Neuronal stem cell (in vitro differentiated cells): ENCODE measurements at regions not wholly inside any gene's neighbourhood (a gene's known extent, or its start where the extent isn't known, plus 50 kb on each side); places are given as distances from the start of the nearest gene placed in this dataset.
A peak's percentile ranks its signal among the peaks of the same experiment; 100 is the strongest.

ENCODE experiments used
- DNase-seq: peaks from one replicate; pipeline ENCODE4 v3.0.0-alpha.2; 2013; ENCODE audit warnings: low spot score
- H2AFZ ChIP-seq: one replicate; pipeline ENCODE4 v1.6.1; 2013; ENCODE audit warnings: mild to moderate bottlenecking, low read length, inconsistent platforms
- H2AK5ac ChIP-seq: 2 replicates; pipeline ENCODE4 v1.6.1; 2013; ENCODE audit warnings: low read depth, mild to moderate bottlenecking, inconsistent platforms, low read length, moderate library complexity, mixed read lengths
- H2BK120ac ChIP-seq: 2 replicates; pipeline ENCODE4 v1.6.1; 2013; ENCODE audit warnings: low read depth, mild to moderate bottlenecking, inconsistent platforms, low read length, moderate library complexity, mixed read lengths
- H2BK12ac ChIP-seq: one replicate; pipeline ENCODE4 v1.6.1; 2013; ENCODE audit warnings: low read length, inconsistent platforms
- H2BK15ac ChIP-seq: 2 replicates; pipeline ENCODE4 v1.6.1; 2013; ENCODE audit warnings: mild to moderate bottlenecking, low read length, inconsistent platforms, mixed read lengths
- H2BK5ac ChIP-seq: one replicate; pipeline ENCODE4 v1.6.1; 2013; ENCODE audit warnings: inconsistent platforms, mild to moderate bottlenecking, low read length, moderate library complexity
- H3K14ac ChIP-seq: one replicate; pipeline ENCODE4 v1.6.1; 2013; ENCODE audit warnings: low read length, inconsistent platforms
- H3K18ac ChIP-seq: 2 replicates; pipeline ENCODE4 v1.6.1; 2013; ENCODE audit warnings: low read length, inconsistent platforms
- H3K23ac ChIP-seq: 2 replicates; pipeline ENCODE4 v1.6.1; 2013; ENCODE audit warnings: low read depth, mild to moderate bottlenecking, mixed read lengths, low read length, inconsistent platforms; ENCODE audit not compliant: poor library complexity
- H3K27ac ChIP-seq: replicated peaks from 3 replicates; pipeline ENCODE4 v1.5.1; 2013; ENCODE audit warnings: low read length, inconsistent platforms
- H3K27me3 ChIP-seq, 3 experiments: 2 replicates each; pipeline ENCODE4 v1.6.1; 2013; ENCODE audit warnings: low read length in 3 of 3, mild to moderate bottlenecking in 2 of 3, inconsistent platforms in 1 of 3, low read depth in 1 of 3, mixed read lengths in 1 of 3, moderate library complexity in 1 of 3; ENCODE audit not compliant: control insufficient read depth in 3 of 3, insufficient read depth in 3 of 3
- H3K36me3 ChIP-seq, 2 donors: replicated peaks in 1 of 2; 2 replicates each; pipeline ENCODE4 v1.6.1; 2013; ENCODE audit warnings: low read length in 2 of 2; ENCODE audit not compliant: control insufficient read depth in 2 of 2, insufficient read depth in 2 of 2
- H3K4ac ChIP-seq: 2 replicates; pipeline ENCODE4 v1.6.1; 2013; ENCODE audit warnings: inconsistent platforms, mild to moderate bottlenecking, low read length, moderate library complexity
- H3K4me1 ChIP-seq, 2 donors: 1 replicate in 1 of 2; 2 replicates in 1 of 2; pipeline ENCODE4 v1.6.1; 2013; ENCODE audit warnings: low read length in 2 of 2, low read depth in 1 of 2; ENCODE audit not compliant: control insufficient read depth in 2 of 2, insufficient read depth in 1 of 2
- H3K4me2 ChIP-seq: one replicate; pipeline ENCODE4 v1.6.1; 2013; ENCODE audit warnings: mild to moderate bottlenecking, low read length, inconsistent platforms; ENCODE audit not compliant: insufficient read depth, poor library complexity, severe bottlenecking
- H3K4me3 ChIP-seq, 2 donors: 2 replicates each; pipeline ENCODE4 v1.5.1; 2013; ENCODE audit warnings: low read length in 2 of 2, mild to moderate bottlenecking in 2 of 2, inconsistent platforms in 1 of 2, moderate library complexity in 1 of 2
- H3K79me1 ChIP-seq: one replicate; pipeline ENCODE4 v1.6.1; 2013; ENCODE audit warnings: low read depth, mild to moderate bottlenecking, inconsistent platforms, low read length, moderate library complexity
- H3K9ac ChIP-seq: one replicate; pipeline ENCODE4 v1.6.1; 2013; ENCODE audit warnings: mild to moderate bottlenecking, low read depth, low read length, inconsistent platforms; ENCODE audit not compliant: poor library complexity
- H3K9me3 ChIP-seq, 2 donors: replicated peaks in 1 of 2; 2 replicates each; pipeline versions ENCODE3 to v1.6.1; 2013; ENCODE audit warnings: low read length in 2 of 2, mild to moderate bottlenecking in 2 of 2, inconsistent platforms in 1 of 2, low read depth in 1 of 2, mixed read lengths in 1 of 2, moderate library complexity in 1 of 2; ENCODE audit not compliant: control insufficient read depth in 2 of 2, insufficient read depth in 1 of 2
- H4K8ac ChIP-seq: one replicate; pipeline ENCODE4 v1.6.1; 2013; ENCODE audit warnings: low read depth, mild to moderate bottlenecking, inconsistent platforms, low read length, moderate library complexity
- H4K91ac ChIP-seq: one replicate; pipeline ENCODE4 v1.6.1; 2013; ENCODE audit warnings: low read length, low read depth, mild to moderate bottlenecking, inconsistent platforms; ENCODE audit not compliant: poor library complexity
- WGBS, 2 donors: extraction: QIAGEN DNeasy Blood & Tissue Kit; methylation state at CpG; one replicate each; pipeline ENCODE4 v1.1.7; 2013; ENCODE audit warnings: missing lambda C conversion rate in 2 of 2, mixed read lengths in 1 of 2; ENCODE audit not compliant: insufficient read length in 2 of 2, insufficient replicate concordance in 1 of 2; ENCODE audit errors: extremely low coverage in 2 of 2; 5-methylcytosine and 5-hydroxymethylcytosine counted together

DNA sequence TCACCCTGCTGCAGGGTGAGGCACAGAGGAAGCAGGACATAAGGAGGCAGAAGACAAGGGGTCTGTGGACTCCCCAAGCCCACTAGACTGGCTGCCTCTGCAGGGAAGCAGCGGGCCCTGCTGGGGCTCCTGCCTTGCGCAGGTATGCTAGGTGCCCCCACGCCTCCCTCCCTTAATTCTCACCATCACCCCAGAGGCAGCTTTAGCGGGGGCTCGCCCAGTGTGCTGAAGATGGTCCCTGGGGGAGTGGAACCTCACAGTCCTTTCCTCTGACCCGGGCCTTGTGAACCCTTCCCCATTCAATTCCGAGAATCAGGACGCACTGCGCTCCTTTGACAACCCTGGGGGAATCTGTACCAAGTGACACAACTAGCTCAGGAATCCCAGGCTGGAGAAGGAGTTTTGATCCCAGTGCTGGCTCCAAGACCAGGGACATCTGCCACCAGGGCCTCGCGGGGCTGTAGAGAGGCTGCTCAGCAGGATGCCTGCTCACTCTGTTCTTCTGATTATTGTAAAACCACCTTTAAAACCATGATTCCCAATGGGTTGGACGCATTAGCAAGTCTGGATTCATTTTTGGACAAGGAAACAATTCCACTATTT is 468.4 kb downstream of the TCERG1L start:
- WGBS, 2 donors: no CpG with 5 or more reads among the region's 12 CpGs
- H3K4me2 ChIP-seq: no peak overlapping the region
- no peaks in the 10 kb centered on the region for H3K27me3 ChIP-seq
- H2BK5ac ChIP-seq: peak overlapping the region; percentile 31
- DNase-seq: no peak
- no peak overlapping the region for H2BK12ac ChIP-seq
- no peak overlapping the region for H2BK15ac ChIP-seq
- no peak overlapping the region for H3K27ac ChIP-seq
- H3K36me3 ChIP-seq: no peaks in the 10 kb centered on the region
- H2AK5ac ChIP-seq: peak overlapping the region; percentile 32
- H2AFZ ChIP-seq: no peak overlapping the region
- H3K14ac ChIP-seq: no peak overlapping the region
- peak overlapping the region; percentile 66 for H4K91ac ChIP-seq
- H3K4me3 ChIP-seq: no peak overlapping the region
- no peak overlapping the region for H3K4ac ChIP-seq
- H3K4me1 ChIP-seq: peaks cover 0 to 2% of the 10 kb centered on the region in 2 donors
- no peak overlapping the region for H4K8ac ChIP-seq
- H3K9me3 ChIP-seq: no peaks in the 10 kb centered on the region
- no peak overlapping the region for H3K23ac ChIP-seq
- no peaks in the 10 kb centered on the region for H3K79me1 ChIP-seq
- no peak overlapping the region for H3K18ac ChIP-seq
- H3K9ac ChIP-seq: no peak overlapping the region
- no peak overlapping the region for H2BK120ac ChIP-seq

GRCh38 chr10:130844310-130844709 is 467.2 kb downstream of the TCERG1L start:
- Histone ChIP-seq H2BK15ac (no peak overlapping the region), H2BK120ac (no peak overlapping the region), H2AK5ac (no peak overlapping the region), H3K4me2 (no peak overlapping the region), H3K9me3 (no peaks in the 10 kb centered on the region), H3K9ac (no peak overlapping the region), H3K4me3 (no peak overlapping the region), H4K91ac (no peak overlapping the region), H3K4ac (no peak overlapping the region), H2BK5ac (no peak overlapping the region), H2AFZ (no peak overlapping the region), H3K79me1 (no peaks in the 10 kb centered on the region), H4K8ac (no peak overlapping the region), H3K27ac (no peak overlapping the region), H2BK12ac (no peak overlapping the region), H3K18ac (no peak overlapping the region), H3K4me1 (peaks cover 0 to 2% of the 10 kb centered on the region in 2 donors), H3K27me3 (no peaks in the 10 kb centered on the region), H3K36me3 (no peaks in the 10 kb centered on the region), H3K14ac (no peak overlapping the region), H3K23ac (no peak overlapping the region)
- no CpG with 5 or more reads among the region's 7 CpGs for WGBS, 2 donors
- no peak for DNase-seq

DNA sequence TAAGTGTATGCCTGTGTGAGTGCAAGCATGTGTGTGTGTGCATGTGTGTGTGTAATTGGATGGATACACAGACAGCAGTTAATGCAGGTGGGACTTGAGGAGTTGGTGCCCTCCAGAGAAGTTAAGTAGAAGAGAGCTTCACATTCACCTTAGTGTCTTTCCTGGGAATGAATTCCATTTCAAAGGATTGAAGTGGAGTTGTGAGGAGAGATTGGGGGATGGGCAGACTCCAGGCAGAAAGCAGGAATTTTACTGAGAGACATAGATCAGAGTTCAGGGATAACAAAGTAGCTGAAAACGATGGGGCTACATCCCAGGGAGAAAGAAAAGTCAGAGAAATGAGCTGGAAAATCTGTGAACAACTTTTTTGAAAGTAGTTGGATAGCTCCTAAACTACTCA is 464.4 kb downstream of the TCERG1L start:
- Histone ChIP-seq H2BK12ac (no peak overlapping the region), H2BK120ac (no peak overlapping the region), H3K4ac (no peak overlapping the region), H3K36me3 (no peaks in the 10 kb centered on the region), H3K9me3 (no peaks in the 10 kb centered on the region), H3K4me1 (peaks cover 0 to 2% of the 10 kb centered on the region in 2 donors), H3K14ac (no peak overlapping the region), H3K9ac (no peak overlapping the region), H3K4me2 (no peak overlapping the region), H4K8ac (no peak overlapping the region), H2AFZ (no peak overlapping the region), H3K27me3 (no peaks in the 10 kb centered on the region), H2BK5ac (no peak overlapping the region), H3K79me1 (no peaks in the 10 kb centered on the region), H3K23ac (no peak overlapping the region), H2BK15ac (no peak overlapping the region), H3K18ac (no peak overlapping the region), H4K91ac (no peak overlapping the region), H2AK5ac (no peak overlapping the region), H3K4me3 (no peak overlapping the region), H3K27ac (no peak overlapping the region)
- DNase-seq: no peak
- WGBS, 2 donors: no CpG with 5 or more reads among the region's 1 CpG

GRCh38 chr10:130848855-130849254 is 462.7 kb downstream of the TCERG1L start:
- Histone ChIP-seq H3K27ac (no peak overlapping the region), H3K9me3 (no peaks in the 10 kb centered on the region), H3K9ac (no peak overlapping the region), H2BK5ac (no peak overlapping the region), H3K18ac (no peak overlapping the region), H4K91ac (no peak overlapping the region), H3K23ac (no peak overlapping the region), H3K27me3 (no peaks in the 10 kb centered on the region), H3K36me3 (no peaks in the 10 kb centered on the region), H3K79me1 (no peaks in the 10 kb centered on the region), H2BK12ac (no peak overlapping the region), H3K4me2 (no peak overlapping the region), H3K4me1 (peaks cover 0 to 2% of the 10 kb centered on the region in 2 donors), H2BK120ac (no peak overlapping the region), H3K14ac (no peak overlapping the region), H4K8ac (no peak overlapping the region), H3K4ac (no peak overlapping the region), H2BK15ac (no peak overlapping the region), H3K4me3 (no peak overlapping the region), H2AFZ (no peak overlapping the region), H2AK5ac (no peak overlapping the region)
- WGBS, 2 donors: no CpG with 5 or more reads among the region's 3 CpGs
- DNase-seq: no peak
